Effector memory CD8-positive, alpha-beta T cell (primary cell): ENCODE measurements at regions not wholly inside any gene's neighbourhood (a gene's known extent, or its start where the extent isn't known, plus 50 kb on each side); places are given as distances from the start of the nearest gene placed in this dataset.
"Not testable (repeated sequence)": the region's sequence is repeated elsewhere in the genome, so short reads cannot be mapped to it uniquely, and the experiment has no call there.

Experiments
- ATAC-seq: fragments of 150-1000 bp; cut with Tn5 transposase; replicated peaks from 2 replicates; pipeline ENCODE4 v1.10.0; 2021; ENCODE audit warnings: mild to moderate bottlenecking, moderate library complexity
- DNase-seq, 3 experiments: peaks; one replicate each; pipeline ENCODE4 v3.0.0; 2021
- H3K27ac Mint-ChIP-seq, 2 donors: one replicate each; pipeline ENCODE4 v1.8.0; 2022; ENCODE audit warnings: mild to moderate bottlenecking in 2 of 2, mixed read lengths in 2 of 2, moderate library complexity in 2 of 2
- H3K27me3 Mint-ChIP-seq, 2 donors: one replicate each; pipeline ENCODE4 v1.8.0; 2022; ENCODE audit warnings: mixed read lengths in 2 of 2
- H3K36me3 Mint-ChIP-seq: one replicate; pipeline ENCODE4 v1.8.0; 2022; ENCODE audit warnings: mild to moderate bottlenecking, moderate library complexity, mixed read lengths; ENCODE audit not compliant: insufficient read depth
- H3K4me1 Mint-ChIP-seq, 2 donors: one replicate each; pipeline ENCODE4 v1.8.0; 2022; ENCODE audit warnings: low read depth in 2 of 2, mixed read lengths in 2 of 2
- H3K4me3 Mint-ChIP-seq, 2 donors: one replicate each; pipeline ENCODE4 v1.8.0; 2022; ENCODE audit warnings: mild to moderate bottlenecking in 2 of 2, mixed read lengths in 2 of 2, moderate library complexity in 2 of 2
- H3K9me3 Mint-ChIP-seq, 2 donors: one replicate each; pipeline ENCODE4 v1.8.0; 2022; ENCODE audit warnings: mixed read lengths in 2 of 2

GRCh38 chr4:77493829-77494551 lies 111.6 kb upstream of the CXCL13 start:
- H3K27ac Mint-ChIP-seq: no peak overlapping the region
- no peak for DNase-seq
- peaks cover 0 to 35% of the 10 kb centered on the region in 2 donors for H3K27me3 Mint-ChIP-seq
- H3K9me3 Mint-ChIP-seq: no peaks in the 10 kb centered on the region
- no peaks in the 10 kb centered on the region for H3K4me1 Mint-ChIP-seq
- ATAC-seq: no peak
- H3K4me3 Mint-ChIP-seq: no peak overlapping the region
- no peaks in the 10 kb centered on the region for H3K36me3 Mint-ChIP-seq

DNA sequence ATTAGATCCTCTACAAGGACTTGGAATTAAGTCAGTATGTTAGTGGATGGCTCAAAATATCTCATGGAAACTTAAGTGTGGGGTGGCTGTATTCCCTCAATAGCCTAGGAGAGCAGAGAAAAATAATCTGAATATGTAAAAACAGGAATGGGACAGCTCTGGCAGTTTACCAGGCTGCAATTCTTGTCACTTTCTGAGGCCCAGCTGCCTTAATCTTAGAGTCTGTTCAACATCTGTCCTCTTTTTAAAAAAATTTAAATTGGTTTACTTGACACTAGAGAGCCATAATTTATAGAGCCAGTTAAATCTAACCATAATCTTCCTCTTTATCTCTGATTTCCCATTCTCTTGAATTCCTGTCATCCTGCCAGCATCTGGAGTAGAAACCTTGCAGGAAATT lies 109.2 kb upstream of the CXCL13 start:
- Mint-ChIP-seq H3K9me3 (no peaks in the 10 kb centered on the region), H3K4me1 (no peaks in the 10 kb centered on the region), H3K4me3 (no peak overlapping the region), H3K36me3 (no peaks in the 10 kb centered on the region), H3K27ac (no peak overlapping the region), H3K27me3 (peaks cover 0 to 23% of the 10 kb centered on the region in 2 donors)
- no peak for ATAC-seq
- no peak for DNase-seq

- ATAC-seq (no peak), DNase-seq (no peak)
- no peaks in the 10 kb centered on the region for H3K36me3 Mint-ChIP-seq
- no peaks in the 10 kb centered on the region for H3K9me3 Mint-ChIP-seq
- no peaks in the 10 kb centered on the region for H3K27me3 Mint-ChIP-seq
- no peak overlapping the region for H3K27ac Mint-ChIP-seq
- H3K4me1 Mint-ChIP-seq: no peaks in the 10 kb centered on the region
- no peak overlapping the region for H3K4me3 Mint-ChIP-seq
Observed at GRCh38 chr4:77500801-77501200, 104.8 kb upstream of the CXCL13 start.

GRCh38 chr4:77501240-77501639 lies 104.4 kb upstream of the CXCL13 start:
- DNase-seq: no peak
- Mint-ChIP-seq H3K27ac (no peak overlapping the region), H3K9me3 (no peaks in the 10 kb centered on the region), H3K4me3 (no peak overlapping the region), H3K36me3 (no peaks in the 10 kb centered on the region), H3K27me3 (no peaks in the 10 kb centered on the region), H3K4me1 (no peaks in the 10 kb centered on the region)
- ATAC-seq: no peak

DNA sequence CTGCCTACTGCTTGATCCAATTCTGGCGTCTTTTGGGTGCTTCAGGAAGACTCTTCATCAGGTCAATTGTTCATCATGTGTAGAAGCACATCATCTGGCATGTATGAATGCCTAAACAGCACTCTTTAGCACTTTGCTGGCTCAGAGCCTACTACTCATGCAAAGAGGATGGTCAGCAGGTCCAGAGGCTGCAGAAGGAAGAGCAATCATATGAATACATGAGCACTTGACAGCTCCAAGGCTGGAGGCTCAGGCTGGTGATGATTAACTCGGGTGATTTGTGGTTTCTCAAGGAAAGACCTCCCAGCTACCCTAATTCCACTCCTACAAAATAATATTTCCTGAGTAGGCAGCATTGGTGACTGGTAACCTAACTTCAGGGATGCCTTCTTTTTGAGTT lies 103.8 kb upstream of the CXCL13 start:
- no peak for ATAC-seq
- no peaks in the 10 kb centered on the region for H3K27me3 Mint-ChIP-seq
- no peak overlapping the region for H3K4me3 Mint-ChIP-seq
- no peaks in the 10 kb centered on the region for H3K9me3 Mint-ChIP-seq
- DNase-seq: no peak
- H3K27ac Mint-ChIP-seq: no peak overlapping the region
- H3K4me1 Mint-ChIP-seq: no peaks in the 10 kb centered on the region
- H3K36me3 Mint-ChIP-seq: no peaks in the 10 kb centered on the region

- Mint-ChIP-seq H3K27me3 (no peaks in the 10 kb centered on the region), H3K36me3 (no peaks in the 10 kb centered on the region), H3K9me3 (no peaks in the 10 kb centered on the region), H3K4me1 (no peaks in the 10 kb centered on the region), H3K4me3 (no peak overlapping the region), H3K27ac (no peak overlapping the region)
- no peak for ATAC-seq
- DNase-seq: no peak
Observed at GRCh38 chr4:77504407-77504806, 101.2 kb upstream of the CXCL13 start.

- Mint-ChIP-seq H3K27ac (no peak overlapping the region), H3K9me3 (no peaks in the 10 kb centered on the region), H3K4me1 (no peaks in the 10 kb centered on the region), H3K36me3 (no peaks in the 10 kb centered on the region), H3K4me3 (no peak overlapping the region), H3K27me3 (no peaks in the 10 kb centered on the region)
- ATAC-seq (no peak), DNase-seq (no peak)
Observed at GRCh38 chr4:77505275-77505957, 100.2 kb upstream of the CXCL13 start.

- Mint-ChIP-seq H3K36me3 (no peaks in the 10 kb centered on the region), H3K9me3 (no peaks in the 10 kb centered on the region), H3K27me3 (no peaks in the 10 kb centered on the region), H3K27ac (no peak overlapping the region), H3K4me3 (no peak overlapping the region), H3K4me1 (no peaks in the 10 kb centered on the region)
- no peak for DNase-seq
- ATAC-seq: no peak
Observed at GRCh38 chr4:77505958-77506319, 99.7 kb upstream of the CXCL13 start.

GRCh38 chr4:77510367-77510766 lies 95.3 kb upstream of the CXCL13 start:
- no peaks in the 10 kb centered on the region for H3K9me3 Mint-ChIP-seq
- H3K36me3 Mint-ChIP-seq: no peaks in the 10 kb centered on the region
- no peak overlapping the region for H3K27ac Mint-ChIP-seq
- no peaks in the 10 kb centered on the region for H3K4me1 Mint-ChIP-seq
- no peak overlapping the region for H3K4me3 Mint-ChIP-seq
- DNase-seq: no peak
- H3K27me3 Mint-ChIP-seq: no peaks in the 10 kb centered on the region
- ATAC-seq: no peak

GRCh38 chr4:77525538-77525937 lies 80.1 kb upstream of the CXCL13 start:
- peaks cover 0 to 2% of the 10 kb centered on the region in 2 donors for H3K9me3 Mint-ChIP-seq
- DNase-seq: no peak
- H3K27ac Mint-ChIP-seq: no peak overlapping the region
- peaks cover 0 to 3% of the 10 kb centered on the region in 2 donors for H3K4me1 Mint-ChIP-seq
- peaks cover 20 to 31% of the 10 kb centered on the region in 2 donors for H3K27me3 Mint-ChIP-seq
- no peak overlapping the region for H3K4me3 Mint-ChIP-seq
- H3K36me3 Mint-ChIP-seq: peaks cover 2% of the 10 kb centered on the region
- no peak for ATAC-seq

DNA sequence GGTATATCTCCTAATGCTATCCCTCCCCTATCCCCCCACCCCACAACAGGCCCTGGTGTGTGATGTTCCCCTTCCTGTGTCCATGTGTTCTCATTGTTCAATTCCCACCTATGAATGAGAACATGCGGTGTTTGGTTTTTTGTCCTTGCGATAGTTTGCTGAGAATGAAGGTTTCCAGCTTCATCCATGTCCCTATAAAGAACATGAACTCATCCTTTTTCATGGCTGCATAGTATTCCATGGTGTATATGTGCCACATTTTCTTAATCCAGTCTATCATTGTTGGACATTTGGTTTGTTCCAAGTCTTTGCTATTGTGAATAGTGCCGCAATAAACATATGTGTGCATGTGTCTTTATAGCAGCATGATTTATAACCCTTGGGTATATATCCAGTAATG lies 77.7 kb upstream of the CXCL13 start:
- H3K4me3 Mint-ChIP-seq, H3K36me3 Mint-ChIP-seq, H3K27ac Mint-ChIP-seq, ATAC-seq, H3K9me3 Mint-ChIP-seq, H3K4me1 Mint-ChIP-seq, DNase-seq: not testable (repeated sequence)
- peaks cover 14 to 17% of the 10 kb centered on the region in 2 donors for H3K27me3 Mint-ChIP-seq

DNA sequence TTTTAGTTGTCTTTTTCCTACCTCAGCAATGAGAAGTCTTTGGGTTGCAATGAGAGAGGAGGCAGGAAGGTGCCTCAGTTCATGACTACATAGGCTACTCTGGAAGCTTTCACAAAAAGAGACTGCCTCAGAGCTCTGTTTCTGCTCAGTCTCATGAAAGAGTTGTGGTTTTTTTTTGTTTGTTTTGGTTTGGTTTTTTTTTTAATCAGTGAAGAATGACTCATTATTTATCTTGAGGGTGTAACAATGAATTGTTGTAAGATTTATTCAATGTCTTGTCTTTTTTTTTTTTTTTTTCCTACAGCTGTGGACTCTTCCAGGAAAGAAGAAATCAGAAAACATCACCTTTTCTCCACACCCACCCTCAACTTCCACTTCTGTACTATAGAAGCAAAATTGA lies 67.5 kb upstream of the CXCL13 start:
- H3K4me3 Mint-ChIP-seq: no peak overlapping the region
- H3K36me3 Mint-ChIP-seq: no peaks in the 10 kb centered on the region
- no peak overlapping the region for H3K27ac Mint-ChIP-seq
- ATAC-seq: peak; percentile 43
- peaks cover 2 to 7% of the 10 kb centered on the region in 2 donors for H3K9me3 Mint-ChIP-seq
- no peak for DNase-seq
- H3K4me1 Mint-ChIP-seq: peaks cover 4 to 9% of the 10 kb centered on the region in 2 donors
- peaks cover 6 to 15% of the 10 kb centered on the region in 2 donors for H3K27me3 Mint-ChIP-seq

DNA sequence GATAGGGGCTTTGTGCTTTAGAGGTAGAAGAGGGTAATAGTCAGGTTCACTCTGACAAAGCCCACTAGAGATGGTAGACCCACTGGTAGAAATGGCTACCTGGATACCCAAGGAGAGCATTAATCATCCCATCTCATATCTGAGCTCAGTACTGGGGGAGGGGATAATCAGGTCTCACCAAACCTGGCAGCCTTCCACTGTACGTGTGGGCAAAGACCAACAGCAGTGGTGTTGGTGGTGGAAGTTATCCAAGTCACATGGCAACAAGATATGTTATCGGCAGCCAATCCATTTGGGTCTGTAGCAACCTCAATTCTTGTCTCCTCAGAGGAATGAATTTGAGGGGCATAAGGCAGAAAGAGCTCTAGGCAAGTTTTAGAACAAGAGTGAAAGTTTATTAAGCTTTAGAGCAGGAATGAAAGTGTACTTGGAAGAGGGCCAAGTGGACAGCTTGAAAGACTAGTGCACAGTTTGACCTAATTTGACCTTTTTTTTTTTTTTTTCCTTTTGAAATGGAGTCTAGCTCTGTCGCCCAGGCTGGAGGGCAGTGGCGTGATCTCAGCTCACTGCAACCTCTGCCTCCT lies 67.0 kb upstream of the CXCL13 start:
- DNase-seq: no peak
- no peak for ATAC-seq
- Mint-ChIP-seq H3K9me3 (peaks cover 2 to 7% of the 10 kb centered on the region in 2 donors), H3K27me3 (peaks cover 6 to 18% of the 10 kb centered on the region in 2 donors), H3K4me3 (no peak overlapping the region), H3K27ac (no peak overlapping the region), H3K36me3 (no peaks in the 10 kb centered on the region), H3K4me1 (peaks cover 4 to 9% of the 10 kb centered on the region in 2 donors)
